Activated CD8-positive, alpha-beta memory T cell treated with anti-CD3 and anti-CD28 coated beads for 1 hour (primary cell): ENCODE measurements at regions not wholly inside any gene's neighbourhood (a gene's known extent, or its start where the extent isn't known, plus 50 kb on each side); places are given as distances from the start of the nearest gene placed in this dataset.

Experiments
- DNase-seq, 2 donors: peaks; one replicate each; pipeline ENCODE4 v3.0.0-alpha.2; 2020; ENCODE audit warnings: low read depth in 1 of 2; ENCODE audit errors: extremely low read depth in 1 of 2

GRCh38 chr11:64499261-64500004, 56.3 kb upstream of the SLC22A11 start:
- DNase-seq = no peak

GRCh38 chr11:64500176-64501013, 55.3 kb upstream of the SLC22A11 start:
- no peak for DNase-seq

GRCh38 chr11:64501500-64502427, 54.0 kb upstream of the SLC22A11 start:
- DNase-seq = no peak

- DNase-seq = no peak
Observed at GRCh38 chr11:64502634-64503033, 53.1 kb upstream of the SLC22A11 start.

- DNase-seq = no peak
Observed at GRCh38 chr11:64503186-64503753, 52.5 kb upstream of the SLC22A11 start.

- no peak for DNase-seq
Observed at GRCh38 chr11:64504999-64505398, 50.7 kb upstream of the SLC22A11 start.
